ENCODE measurements at regions not wholly inside any gene's neighbourhood (a gene's known extent, or its start where the extent isn't known, plus 50 kb on each side); places are given as distances from the start of the nearest gene placed in this dataset.

DNA sequence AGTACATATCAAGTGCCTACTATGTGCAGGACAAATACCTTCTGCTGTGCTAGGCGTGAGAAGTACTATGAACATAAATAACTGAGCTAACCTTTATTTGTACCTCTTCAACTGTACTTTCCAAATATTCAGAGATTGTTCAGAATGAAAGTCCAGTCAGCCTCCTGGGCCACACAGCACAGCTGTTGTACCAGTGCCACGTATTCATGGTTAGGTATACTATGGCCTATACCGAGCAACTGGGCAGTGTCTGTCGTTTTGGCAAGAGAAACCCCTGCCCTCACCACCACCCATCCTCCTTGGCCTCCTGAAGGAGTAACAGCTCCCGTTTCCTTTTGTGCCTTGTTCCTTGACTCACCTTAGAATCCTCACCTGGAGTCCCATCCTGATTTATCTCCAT, 53.0 kb downstream of the RASSF10 start:
- no peak overlapping the region for H3K9ac ChIP-seq (ENCODE audit: low read depth in 1 of 2, low read length in 2 of 2)
- no peaks in the 10 kb centered on the region for H3K9me3 ChIP-seq (ENCODE audit: control insufficient read depth in 2 of 2, low read length in 2 of 2)
- no peaks in the 10 kb centered on the region for H3K36me3 ChIP-seq (ENCODE audit: control insufficient read depth in 2 of 2, insufficient read depth in 2 of 2, low read length in 2 of 2)
- H3K27me3 ChIP-seq (ENCODE audit: control insufficient read depth in 2 of 2, insufficient read depth in 2 of 2, low read length in 2 of 2): no peaks in the 10 kb centered on the region
- H3K27ac ChIP-seq (ENCODE audit: low read depth in 2 of 2, low read length in 2 of 2): no peak overlapping the region
- H3K4me3 ChIP-seq (ENCODE audit: low read length in 2 of 2): no peak overlapping the region
- peaks cover 5 to 6% of the 10 kb centered on the region in 2 donors for H3K4me1 ChIP-seq (ENCODE audit: control insufficient read depth in 2 of 2, insufficient read depth in 2 of 2, low read length in 2 of 2)

DNA sequence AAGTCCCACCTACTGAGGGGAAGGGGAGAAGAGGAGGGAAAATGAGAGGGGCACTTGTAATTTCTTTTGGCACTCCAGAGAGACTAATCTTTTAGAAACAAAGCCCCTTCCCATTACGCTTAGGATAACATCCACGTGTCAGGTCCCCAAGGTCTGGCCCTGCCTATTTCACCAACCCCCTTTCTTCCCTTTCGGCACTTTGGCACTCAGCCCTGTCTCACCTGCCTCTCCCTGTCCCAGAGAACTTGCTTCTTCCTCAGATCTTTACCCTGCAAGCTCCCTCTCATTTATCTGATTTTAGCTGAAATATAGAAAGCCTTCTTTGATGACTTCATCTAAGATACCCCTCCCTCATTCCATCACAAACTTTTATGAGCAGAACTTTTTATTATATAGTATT, 55.5 kb downstream of the RASSF10 start:
- no peak overlapping the region for H3K4me3 ChIP-seq (ENCODE audit: low read length in 2 of 2)
- H3K36me3 ChIP-seq (ENCODE audit: control insufficient read depth in 2 of 2, insufficient read depth in 2 of 2, low read length in 2 of 2): no peaks in the 10 kb centered on the region
- no peaks in the 10 kb centered on the region for H3K27me3 ChIP-seq (ENCODE audit: control insufficient read depth in 2 of 2, insufficient read depth in 2 of 2, low read length in 2 of 2)
- H3K4me1 ChIP-seq (ENCODE audit: control insufficient read depth in 2 of 2, insufficient read depth in 2 of 2, low read length in 2 of 2): peaks cover 5 to 6% of the 10 kb centered on the region in 2 donors
- no peaks in the 10 kb centered on the region for H3K9me3 ChIP-seq (ENCODE audit: control insufficient read depth in 2 of 2, low read length in 2 of 2)
- no peak overlapping the region for H3K27ac ChIP-seq (ENCODE audit: low read depth in 2 of 2, low read length in 2 of 2)
- H3K9ac ChIP-seq (ENCODE audit: low read depth in 1 of 2, low read length in 2 of 2): no peak overlapping the region

DNA sequence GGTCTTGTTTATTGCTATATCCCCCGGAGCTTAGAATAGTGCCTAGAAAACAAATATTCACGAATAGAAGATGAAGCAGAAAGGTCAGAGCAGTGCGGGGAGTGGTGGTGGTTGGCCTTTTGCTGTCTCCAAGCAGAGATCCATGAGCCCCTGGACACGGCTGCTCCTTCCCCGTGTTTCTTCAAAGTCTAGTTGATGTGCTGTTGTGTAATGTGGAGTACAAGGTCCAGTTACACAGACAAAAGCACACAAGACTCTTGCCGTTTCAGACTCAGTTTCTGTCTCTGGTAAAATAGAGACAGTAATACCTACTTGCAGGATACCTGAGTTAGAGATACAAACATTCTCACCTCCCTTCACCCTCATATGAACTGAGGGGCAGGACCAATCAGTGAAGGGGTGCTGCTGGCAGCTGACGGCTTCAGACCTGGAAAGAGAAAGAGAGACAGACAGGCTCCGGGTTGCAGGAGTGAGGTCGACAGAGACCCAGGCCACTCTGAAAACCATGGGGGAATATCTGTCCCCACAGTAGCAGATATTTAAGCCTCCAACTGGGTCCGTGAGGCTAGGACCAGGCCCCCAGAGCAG, 56.2 kb downstream of the RASSF10 start:
- H3K4me1 ChIP-seq (ENCODE audit: control insufficient read depth in 2 of 2, insufficient read depth in 2 of 2, low read length in 2 of 2): peaks cover 5 to 6% of the 10 kb centered on the region in 2 donors
- H3K36me3 ChIP-seq (ENCODE audit: control insufficient read depth in 2 of 2, insufficient read depth in 2 of 2, low read length in 2 of 2): no peaks in the 10 kb centered on the region
- no peak overlapping the region for H3K27ac ChIP-seq (ENCODE audit: low read depth in 2 of 2, low read length in 2 of 2)
- H3K27me3 ChIP-seq (ENCODE audit: control insufficient read depth in 2 of 2, insufficient read depth in 2 of 2, low read length in 2 of 2): no peaks in the 10 kb centered on the region
- H3K9ac ChIP-seq (ENCODE audit: low read depth in 1 of 2, low read length in 2 of 2): no peak overlapping the region
- H3K9me3 ChIP-seq (ENCODE audit: control insufficient read depth in 2 of 2, low read length in 2 of 2): no peaks in the 10 kb centered on the region
- peak overlapping the region in 1 of 2 donors; percentile 4 for H3K4me3 ChIP-seq (ENCODE audit: low read length in 2 of 2)

GRCh38 chr11:13068211-13068610, 59.1 kb downstream of the RASSF10 start:
- Histone ChIP-seq H3K4me1 (ENCODE audit: control insufficient read depth in 2 of 2, insufficient read depth in 2 of 2, low read length in 2 of 2) (peaks cover 5 to 6% of the 10 kb centered on the region in 2 donors), H3K36me3 (ENCODE audit: control insufficient read depth in 2 of 2, insufficient read depth in 2 of 2, low read length in 2 of 2) (no peaks in the 10 kb centered on the region), H3K9me3 (ENCODE audit: control insufficient read depth in 2 of 2, low read length in 2 of 2) (no peaks in the 10 kb centered on the region), H3K27ac (ENCODE audit: low read depth in 2 of 2, low read length in 2 of 2) (no peak overlapping the region), H3K4me3 (ENCODE audit: low read length in 2 of 2) (no peak overlapping the region), H3K9ac (ENCODE audit: low read depth in 1 of 2, low read length in 2 of 2) (no peak overlapping the region), H3K27me3 (ENCODE audit: control insufficient read depth in 2 of 2, insufficient read depth in 2 of 2, low read length in 2 of 2) (no peaks in the 10 kb centered on the region)

DNA sequence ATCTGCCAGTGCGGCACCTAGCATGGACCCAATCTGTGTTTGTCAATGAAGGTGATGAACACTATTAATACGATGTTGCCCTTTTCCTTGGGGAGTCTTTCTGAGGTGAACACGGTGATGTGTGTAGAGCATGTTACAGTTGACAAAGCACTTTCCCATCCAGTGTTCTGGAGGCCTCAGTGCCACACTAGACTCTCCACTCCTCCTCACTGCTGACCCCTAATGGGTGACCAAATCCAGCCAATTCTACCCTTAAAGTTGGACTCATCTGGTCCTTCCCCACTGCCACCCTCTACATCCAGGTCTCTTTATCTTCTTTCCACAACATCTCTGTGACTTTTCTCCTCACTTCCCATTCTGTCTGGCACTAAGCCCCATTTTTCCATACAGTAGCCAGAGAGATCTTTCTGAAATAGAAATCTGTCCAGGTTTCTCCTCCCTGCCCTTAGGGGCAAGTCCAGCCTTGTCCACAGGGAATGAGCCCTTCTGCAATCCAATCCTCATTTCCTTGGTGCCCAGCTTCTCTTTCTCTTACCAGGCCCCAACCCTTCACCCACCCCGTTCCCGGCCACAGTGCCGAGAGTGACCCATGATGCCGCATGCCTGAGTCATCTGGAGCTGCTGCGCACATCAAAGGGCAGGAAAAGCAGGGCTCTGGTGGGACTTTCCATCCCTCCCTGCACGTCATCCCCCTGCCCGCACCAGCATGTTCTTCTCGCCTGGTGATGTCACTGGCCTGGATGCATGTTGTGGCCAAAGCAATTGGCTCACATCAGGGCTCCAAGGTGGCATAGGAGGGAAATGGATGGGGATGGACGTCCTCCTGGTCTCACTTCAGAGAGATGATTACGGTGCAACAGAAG, 64.2 kb downstream of the RASSF10 start:
- Histone ChIP-seq H3K27ac (ENCODE audit: low read depth in 2 of 2, low read length in 2 of 2) (no peak overlapping the region), H3K36me3 (ENCODE audit: control insufficient read depth in 2 of 2, insufficient read depth in 2 of 2, low read length in 2 of 2) (no peaks in the 10 kb centered on the region), H3K27me3 (ENCODE audit: control insufficient read depth in 2 of 2, insufficient read depth in 2 of 2, low read length in 2 of 2) (no peaks in the 10 kb centered on the region), H3K4me3 (ENCODE audit: low read length in 2 of 2) (no peak overlapping the region), H3K4me1 (ENCODE audit: control insufficient read depth in 2 of 2, insufficient read depth in 2 of 2, low read length in 2 of 2) (no peaks in the 10 kb centered on the region), H3K9me3 (ENCODE audit: control insufficient read depth in 2 of 2, low read length in 2 of 2) (no peaks in the 10 kb centered on the region), H3K9ac (ENCODE audit: low read depth in 1 of 2, low read length in 2 of 2) (no peak overlapping the region)

DNA sequence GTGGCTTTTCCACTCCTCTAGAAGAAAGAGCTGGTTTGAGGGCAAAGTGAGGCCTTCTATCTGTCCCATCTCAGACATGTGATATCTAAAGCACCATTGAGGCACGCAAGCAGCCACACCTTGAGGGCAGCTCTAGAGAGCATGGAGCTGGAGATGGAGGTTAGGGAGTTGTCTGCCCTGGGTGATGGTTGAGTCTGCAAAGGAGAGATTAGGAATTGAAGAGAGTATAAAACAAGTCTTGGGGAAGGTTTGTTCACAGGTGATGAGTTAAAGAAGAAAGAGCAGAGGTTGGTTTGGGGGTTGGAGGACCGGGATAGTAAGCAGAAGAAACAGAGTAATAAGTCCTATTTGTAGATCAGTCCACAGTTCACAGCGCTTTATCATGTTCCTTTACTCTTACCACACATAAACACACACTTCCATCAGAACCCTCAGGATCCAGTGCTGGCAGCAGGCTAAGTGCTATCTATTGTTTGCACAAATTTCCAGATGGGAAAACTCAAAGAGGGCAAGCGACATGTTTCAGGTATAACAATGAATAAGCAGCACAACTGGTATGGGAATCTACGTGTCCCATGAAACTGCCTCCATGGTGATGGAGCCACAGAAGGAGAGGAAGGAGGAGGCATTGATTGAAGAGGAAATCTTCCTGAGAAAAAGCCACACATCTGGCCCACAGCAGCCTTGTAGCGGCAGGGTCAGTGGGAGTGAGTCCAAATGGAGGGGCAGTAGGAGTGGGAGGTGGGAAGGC, 65.8 kb downstream of the RASSF10 start:
- no peaks in the 10 kb centered on the region for H3K36me3 ChIP-seq (ENCODE audit: control insufficient read depth in 2 of 2, insufficient read depth in 2 of 2, low read length in 2 of 2)
- no peaks in the 10 kb centered on the region for H3K4me1 ChIP-seq (ENCODE audit: control insufficient read depth in 2 of 2, insufficient read depth in 2 of 2, low read length in 2 of 2)
- H3K27me3 ChIP-seq (ENCODE audit: control insufficient read depth in 2 of 2, insufficient read depth in 2 of 2, low read length in 2 of 2): no peaks in the 10 kb centered on the region
- H3K9me3 ChIP-seq (ENCODE audit: control insufficient read depth in 2 of 2, low read length in 2 of 2): no peaks in the 10 kb centered on the region
- H3K27ac ChIP-seq (ENCODE audit: low read depth in 2 of 2, low read length in 2 of 2): no peak overlapping the region
- H3K9ac ChIP-seq (ENCODE audit: low read depth in 1 of 2, low read length in 2 of 2): no peak overlapping the region
- H3K4me3 ChIP-seq (ENCODE audit: low read length in 2 of 2): no peak overlapping the region

DNA sequence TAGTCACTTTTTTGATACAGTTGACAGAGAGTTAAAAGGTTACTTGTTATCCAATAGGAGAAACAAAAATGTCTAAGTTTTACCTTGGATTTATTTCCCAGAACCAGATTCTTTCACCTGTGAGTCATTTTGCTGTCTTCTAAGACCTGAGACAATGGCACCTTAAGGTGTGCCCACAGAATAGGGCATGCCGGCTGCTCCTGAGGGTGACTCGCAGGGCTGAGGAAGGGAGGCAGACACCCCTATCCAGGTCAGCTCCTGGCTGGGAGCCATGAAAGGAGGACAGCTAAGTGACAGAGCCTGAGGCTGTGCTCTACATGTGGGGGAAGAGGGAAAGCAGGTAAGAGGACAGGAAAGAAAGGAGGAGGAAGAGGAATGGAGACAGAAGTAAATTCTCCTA, 67.8 kb downstream of the RASSF10 start:
- no peaks in the 10 kb centered on the region for H3K9me3 ChIP-seq (ENCODE audit: control insufficient read depth in 2 of 2, low read length in 2 of 2)
- no peaks in the 10 kb centered on the region for H3K27me3 ChIP-seq (ENCODE audit: control insufficient read depth in 2 of 2, insufficient read depth in 2 of 2, low read length in 2 of 2)
- no peaks in the 10 kb centered on the region for H3K36me3 ChIP-seq (ENCODE audit: control insufficient read depth in 2 of 2, insufficient read depth in 2 of 2, low read length in 2 of 2)
- no peak overlapping the region for H3K9ac ChIP-seq (ENCODE audit: low read depth in 1 of 2, low read length in 2 of 2)
- H3K27ac ChIP-seq (ENCODE audit: low read depth in 2 of 2, low read length in 2 of 2): no peak overlapping the region
- no peaks in the 10 kb centered on the region for H3K4me1 ChIP-seq (ENCODE audit: control insufficient read depth in 2 of 2, insufficient read depth in 2 of 2, low read length in 2 of 2)
- no peak overlapping the region for H3K4me3 ChIP-seq (ENCODE audit: low read length in 2 of 2)

- H3K27me3 ChIP-seq (ENCODE audit: control insufficient read depth in 2 of 2, insufficient read depth in 2 of 2, low read length in 2 of 2): no peaks in the 10 kb centered on the region
- H3K4me3 ChIP-seq (ENCODE audit: low read length in 2 of 2): no peak overlapping the region
- H3K36me3 ChIP-seq (ENCODE audit: control insufficient read depth in 2 of 2, insufficient read depth in 2 of 2, low read length in 2 of 2): no peaks in the 10 kb centered on the region
- H3K27ac ChIP-seq (ENCODE audit: low read depth in 2 of 2, low read length in 2 of 2): no peak overlapping the region
- no peak overlapping the region for H3K9ac ChIP-seq (ENCODE audit: low read depth in 1 of 2, low read length in 2 of 2)
- H3K4me1 ChIP-seq (ENCODE audit: control insufficient read depth in 2 of 2, insufficient read depth in 2 of 2, low read length in 2 of 2): no peaks in the 10 kb centered on the region
- no peaks in the 10 kb centered on the region for H3K9me3 ChIP-seq (ENCODE audit: control insufficient read depth in 2 of 2, low read length in 2 of 2)
These were observed 71.7 kb downstream of the RASSF10 start for GRCh38 chr11:13080861-13081260.

DNA sequence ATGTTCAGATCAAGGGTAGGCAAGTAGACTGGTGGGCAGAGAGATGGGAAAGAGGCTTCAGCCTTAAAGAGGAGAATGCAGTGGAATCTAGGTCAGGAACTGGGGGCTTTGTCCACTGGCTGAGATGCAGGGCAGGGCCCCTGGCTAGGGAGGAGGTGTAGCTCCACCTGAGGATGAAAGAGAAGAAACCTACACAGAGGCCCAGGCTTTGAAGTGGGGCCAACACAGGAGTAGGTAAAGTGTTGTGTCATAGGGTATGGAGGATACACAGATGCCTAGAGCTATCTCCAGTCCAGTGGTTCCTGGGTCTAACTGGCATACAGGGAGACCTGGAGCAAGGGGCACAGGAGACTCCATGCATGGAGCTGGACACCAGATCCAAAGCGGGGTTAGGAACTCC, 73.5 kb downstream of the RASSF10 start:
- Histone ChIP-seq H3K27me3 (ENCODE audit: control insufficient read depth in 2 of 2, insufficient read depth in 2 of 2, low read length in 2 of 2) (no peaks in the 10 kb centered on the region), H3K27ac (ENCODE audit: low read depth in 2 of 2, low read length in 2 of 2) (no peak overlapping the region), H3K9ac (ENCODE audit: low read depth in 1 of 2, low read length in 2 of 2) (no peak overlapping the region), H3K4me1 (ENCODE audit: control insufficient read depth in 2 of 2, insufficient read depth in 2 of 2, low read length in 2 of 2) (no peaks in the 10 kb centered on the region), H3K4me3 (ENCODE audit: low read length in 2 of 2) (no peak overlapping the region), H3K9me3 (ENCODE audit: control insufficient read depth in 2 of 2, low read length in 2 of 2) (no peaks in the 10 kb centered on the region), H3K36me3 (ENCODE audit: control insufficient read depth in 2 of 2, insufficient read depth in 2 of 2, low read length in 2 of 2) (no peaks in the 10 kb centered on the region)

DNA sequence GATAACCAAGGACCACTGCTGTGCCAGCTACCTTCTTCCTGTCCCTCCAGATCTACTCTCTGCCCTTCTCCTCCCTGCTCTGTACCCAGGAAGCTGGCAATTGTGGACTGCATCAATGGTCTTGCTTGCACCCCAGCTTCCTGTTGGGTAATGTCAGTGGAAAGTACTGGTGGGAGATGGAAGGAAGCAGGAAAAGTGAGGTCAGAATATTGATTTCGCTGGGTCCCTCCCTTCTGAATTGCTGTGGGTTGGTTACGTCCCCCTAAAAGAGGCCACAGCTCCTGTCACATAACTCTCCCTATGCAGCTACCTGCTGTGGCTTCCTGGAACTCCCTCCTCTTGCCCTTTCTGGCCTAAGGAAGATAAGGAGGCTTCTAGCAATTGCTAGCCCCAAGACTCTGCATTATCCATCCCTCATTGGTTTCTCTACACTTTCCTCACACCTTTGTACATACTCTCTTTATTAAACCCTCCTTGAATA, 81.2 kb downstream of the RASSF10 start:
- peaks cover 0 to 5% of the 10 kb centered on the region in 2 donors for H3K4me1 ChIP-seq (ENCODE audit: control insufficient read depth in 2 of 2, insufficient read depth in 2 of 2, low read length in 2 of 2)
- H3K9me3 ChIP-seq (ENCODE audit: control insufficient read depth in 2 of 2, low read length in 2 of 2): no peaks in the 10 kb centered on the region
- no peaks in the 10 kb centered on the region for H3K36me3 ChIP-seq (ENCODE audit: control insufficient read depth in 2 of 2, insufficient read depth in 2 of 2, low read length in 2 of 2)
- H3K4me3 ChIP-seq (ENCODE audit: low read length in 2 of 2): no peak overlapping the region
- H3K27me3 ChIP-seq (ENCODE audit: control insufficient read depth in 2 of 2, insufficient read depth in 2 of 2, low read length in 2 of 2): no peaks in the 10 kb centered on the region
- no peak overlapping the region for H3K27ac ChIP-seq (ENCODE audit: low read depth in 2 of 2, low read length in 2 of 2)
- H3K9ac ChIP-seq (ENCODE audit: low read depth in 1 of 2, low read length in 2 of 2): no peak overlapping the region
